GM21423 (cell line): ENCODE measurements at regions not wholly inside any gene's neighbourhood (a gene's known extent, or its start where the extent isn't known, plus 50 kb on each side); places are given as distances from the start of the nearest gene placed in this dataset.
"Not testable (repeated sequence)": the region's sequence is repeated elsewhere in the genome, so short reads cannot be mapped to it uniquely, and the experiment has no call there.

Experiments
- ATAC-seq: cut with Tn5 transposase; IDR thresholded peaks from one replicate; pipeline ENCODE4 v1.9.1; 2021; ENCODE audit warnings: mild to moderate bottlenecking, moderate library complexity; ENCODE audit not compliant: unreplicated experiment

DNA sequence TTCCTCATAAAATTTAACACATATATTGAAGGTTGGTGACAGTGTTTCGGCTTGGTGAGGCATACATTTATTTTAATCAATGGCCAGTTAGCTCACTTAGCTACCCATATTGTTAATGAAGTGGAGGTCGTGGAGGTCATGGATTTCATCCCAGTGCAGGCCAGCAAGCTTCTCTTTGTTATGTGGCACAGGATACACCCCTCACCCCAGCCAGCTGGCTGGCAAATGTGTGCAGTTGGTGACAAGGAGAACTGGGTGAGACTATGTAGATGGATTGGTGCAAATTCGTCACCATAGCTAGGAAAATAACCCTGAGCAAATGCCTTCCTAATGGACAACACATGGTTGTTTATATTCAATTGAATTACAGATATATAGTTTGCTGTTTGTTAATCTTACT lies 50.5 kb upstream of the FOXP2 start:
- no peak for ATAC-seq

DNA sequence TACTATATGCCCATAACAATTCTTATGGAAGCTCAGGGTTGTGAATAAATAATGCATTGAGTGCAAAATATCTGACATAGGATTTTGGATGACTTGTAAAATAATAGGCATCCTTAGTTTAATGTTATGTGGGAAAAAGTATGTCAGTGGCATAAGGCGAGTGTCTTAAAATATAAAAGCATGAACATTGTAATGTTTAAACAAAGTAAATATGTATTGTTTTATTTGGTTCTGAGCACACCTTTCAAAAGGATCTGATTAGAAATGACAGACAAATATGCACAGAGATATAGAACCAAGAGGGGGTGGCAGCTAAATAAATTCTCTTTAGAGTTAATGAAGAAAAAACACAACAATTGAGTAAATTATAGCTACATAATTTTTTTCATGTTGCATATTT lies 51.3 kb upstream of the FOXP2 start:
- ATAC-seq, result no peak

DNA sequence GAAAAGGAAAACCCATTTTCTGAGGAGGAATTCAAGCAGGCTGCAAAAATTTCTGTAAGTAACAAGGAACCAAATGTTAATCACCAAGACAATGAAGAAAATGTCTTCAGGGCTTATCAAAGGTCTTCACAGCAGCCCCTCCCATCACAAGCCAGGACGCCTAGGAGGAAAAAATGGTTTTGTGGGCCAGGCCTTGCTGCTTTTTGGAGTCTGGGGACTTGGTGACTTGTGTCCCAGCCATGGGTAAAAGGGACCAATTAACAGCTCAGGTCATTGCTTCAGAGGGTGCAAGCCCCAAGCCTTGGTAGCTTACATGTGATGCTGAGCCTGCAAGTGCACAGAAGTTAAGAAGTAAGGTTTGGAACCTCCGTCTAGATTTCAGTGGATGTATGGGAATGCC lies 55.7 kb upstream of the FOXP2 start:
- ATAC-seq, result no peak

- no peak for ATAC-seq
These were observed 58.5 kb upstream of the FOXP2 start for GRCh38 chr7:114356133-114356532.

GRCh38 chr7:114354306-114354705 lies 60.3 kb upstream of the FOXP2 start:
- ATAC-seq, result no peak

DNA sequence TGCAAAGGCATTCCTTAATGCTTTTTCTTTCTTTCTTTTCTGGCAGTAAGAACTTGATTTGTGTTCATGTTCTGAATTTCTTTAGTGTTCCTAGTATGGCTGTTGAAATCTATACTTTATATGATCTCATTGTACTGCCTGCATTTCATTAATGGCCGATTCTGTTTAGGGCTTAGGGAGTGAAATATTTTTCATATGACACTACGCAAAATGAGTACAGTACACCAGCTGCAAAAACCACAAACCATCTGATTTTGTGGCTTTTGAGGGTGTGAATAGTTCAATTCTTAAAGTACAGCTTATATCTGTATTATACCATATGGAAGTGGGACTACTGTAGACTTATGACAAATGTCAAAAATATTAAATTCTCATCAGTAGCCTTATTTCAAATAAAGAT lies 69.1 kb upstream of the FOXP2 start:
- ATAC-seq, result no peak

- no peak for ATAC-seq
These were observed 70.5 kb upstream of the FOXP2 start for GRCh38 chr7:114343949-114344708.

GRCh38 chr7:114342431-114343179 lies 72.0 kb upstream of the FOXP2 start:
- ATAC-seq, result no peak

GRCh38 chr7:114341648-114342047 lies 73.0 kb upstream of the FOXP2 start:
- no peak for ATAC-seq

DNA sequence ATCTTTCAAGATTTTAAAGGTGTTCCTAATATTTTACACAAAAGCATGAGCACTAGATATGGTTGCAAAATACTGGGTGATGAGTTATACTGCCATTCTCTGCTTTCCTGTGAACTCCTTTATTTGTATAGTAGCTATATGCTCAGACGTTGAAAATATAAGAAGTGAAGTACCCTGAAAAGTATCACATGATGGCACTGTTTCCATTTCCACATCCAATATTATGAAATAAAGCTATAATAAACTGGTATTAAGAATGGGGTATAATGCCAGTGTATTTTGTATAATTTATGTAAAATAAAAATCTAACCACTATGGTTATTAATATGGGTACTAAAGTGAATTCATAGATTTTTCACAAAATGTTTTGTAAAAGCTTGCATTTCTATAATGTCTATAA lies 79.6 kb upstream of the FOXP2 start:
- ATAC-seq, result no peak

- not testable (repeated sequence) for ATAC-seq
These were observed 85.2 kb upstream of the FOXP2 start for GRCh38 chr7:114329458-114329857.

- no peak for ATAC-seq
These were observed 97.0 kb upstream of the FOXP2 start for GRCh38 chr7:114317450-114318098.

GRCh38 chr7:114312649-114313048 lies 102.0 kb upstream of the FOXP2 start:
- no peak for ATAC-seq

GRCh38 chr7:114310345-114311110 lies 104.1 kb upstream of the FOXP2 start:
- no peak for ATAC-seq

GRCh38 chr7:114309729-114310128 lies 104.9 kb upstream of the FOXP2 start:
- no peak for ATAC-seq

- no peak for ATAC-seq
These were observed 111.3 kb upstream of the FOXP2 start for GRCh38 chr7:114303301-114303700.

GRCh38 chr7:114302858-114303257 lies 111.8 kb upstream of the FOXP2 start:
- ATAC-seq, result no peak

DNA sequence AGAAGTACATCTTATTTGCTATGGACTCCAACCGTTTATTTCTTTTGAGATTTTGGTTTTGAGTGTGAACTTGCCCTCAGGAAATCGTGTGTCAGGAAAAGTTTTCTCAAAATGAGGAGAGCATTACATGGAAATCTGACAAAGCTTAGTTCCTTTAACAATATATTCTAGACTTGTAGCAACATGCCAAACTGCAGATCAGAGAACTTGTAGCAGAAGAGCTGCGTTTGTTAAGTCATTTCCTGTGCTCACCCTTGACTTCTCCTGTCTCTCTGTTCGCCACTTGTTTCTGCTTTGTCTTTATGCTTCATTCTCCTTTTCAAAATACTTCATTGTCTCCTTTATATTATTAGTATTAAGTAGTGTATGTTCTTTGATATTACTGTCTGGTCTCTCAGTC lies 116.6 kb upstream of the FOXP2 start:
- no peak for ATAC-seq

DNA sequence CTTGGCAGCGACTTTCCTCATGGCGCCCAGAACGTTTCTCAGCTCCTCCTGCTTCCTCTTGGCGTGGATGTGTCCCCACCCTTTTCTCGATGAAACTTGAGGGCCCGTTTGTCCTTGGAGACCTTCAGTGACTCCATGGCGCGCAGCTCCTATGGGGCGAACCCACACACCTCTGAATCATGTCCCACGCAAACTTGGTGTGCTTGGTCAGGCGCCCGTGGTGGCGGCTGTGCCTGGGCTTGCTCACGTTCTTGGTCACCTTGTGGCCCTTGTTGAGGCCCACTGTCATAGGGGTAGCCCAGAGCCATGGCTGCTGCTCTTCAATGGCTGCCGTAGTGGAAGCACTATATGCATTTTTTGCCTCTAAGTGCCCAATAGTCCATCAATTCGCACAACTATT lies 117.5 kb upstream of the FOXP2 start:
- ATAC-seq, result no peak

DNA sequence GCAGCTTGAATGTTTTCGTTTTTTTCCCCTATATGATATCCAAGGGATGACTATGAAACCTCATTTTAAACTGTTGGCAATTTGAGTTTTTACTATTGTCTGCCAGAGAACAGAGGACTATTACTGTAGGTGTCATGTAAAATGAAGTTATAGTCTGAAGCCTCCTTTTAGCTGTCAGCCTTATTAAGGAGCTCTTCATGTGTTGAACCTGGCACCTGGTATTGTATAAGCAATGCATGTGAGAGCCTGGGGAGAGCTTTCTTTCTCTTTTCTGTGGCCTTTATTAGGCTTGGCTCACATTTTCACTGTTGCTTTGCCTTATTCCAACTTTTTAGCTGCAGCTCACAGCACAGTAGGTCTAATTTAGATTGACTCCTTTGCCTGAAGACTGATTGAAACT lies 119.1 kb upstream of the FOXP2 start:
- ATAC-seq, result no peak

DNA sequence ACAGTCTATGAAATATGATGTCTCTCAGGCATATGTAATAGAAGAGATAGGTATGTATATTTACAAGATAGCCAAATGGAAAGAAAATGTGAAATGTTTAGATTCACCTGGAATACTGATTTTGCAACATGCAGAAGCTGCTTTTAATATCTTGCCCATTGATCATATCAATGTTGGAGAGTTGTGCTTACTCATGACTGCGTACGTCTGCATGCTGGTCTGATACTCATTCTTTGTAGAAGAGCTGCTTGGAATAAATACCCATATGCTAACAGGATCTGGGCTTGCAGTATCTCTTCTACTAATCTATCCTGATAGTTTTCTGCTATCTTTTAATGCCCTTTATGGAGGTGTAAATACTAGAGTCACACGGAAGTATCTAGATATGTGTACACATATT lies 120.6 kb upstream of the FOXP2 start:
- no peak for ATAC-seq
